B cell (primary cell): ENCODE measurements at regions not wholly inside any gene's neighbourhood (a gene's known extent, or its start where the extent isn't known, plus 50 kb on each side); places are given as distances from the start of the nearest gene placed in this dataset.

Experiments used
- ATAC-seq: fragments of 200-7000 bp; cut with Tn5 transposase; one replicate; pipeline ENCODE4 v1.10.0; 2021; ENCODE audit warnings: low read depth, mild to moderate bottlenecking, moderate number of reproducible peaks, moderate library complexity
- CTCF ChIA-PET: fragments of 350-600 bp; sonication (Branson Sonifier 250); formaldehyde crosslinking; loops from one replicate; lab custom pipeline; 2021; ENCODE audit warnings: antibody characterized with exemption, inconsistent platforms; lab: Charles Lee
- POLR2A ChIA-PET: fragments of 350-600 bp; sonication (Branson Sonifier 250); formaldehyde crosslinking; loops from one replicate; lab custom pipeline; 2021; ENCODE audit warnings: antibody characterized with exemption; lab: Charles Lee
- DNase-seq: peaks from one replicate; pipeline ENCODE4 v3.0.0; 2013
- H2AFZ ChIP-seq: 2 replicates; pipeline ENCODE4 v1.6.1; 2012; ENCODE audit warnings: mild to moderate bottlenecking, low read depth, low read length; ENCODE audit not compliant: insufficient read depth, poor library complexity, severe bottlenecking
- H3K27ac ChIP-seq, 2 donors: 1 replicate in 1 of 2; 2 replicates in 1 of 2; pipeline ENCODE4 v1.5.1; 2012 to 2013; ENCODE audit warnings: low read length in 2 of 2, mild to moderate bottlenecking in 2 of 2, moderate library complexity in 1 of 2
- H3K27me3 ChIP-seq, 4 experiments: fragments of 200-600 bp in 1 of 4; sonication (generic) in 1 of 4; replicated peaks in 1 of 4; 1 replicate in 2 of 4; 2 replicates in 2 of 4; pipeline versions ENCODE4 v1.6.1 to v1.7.0; 2013 to 2016; ENCODE audit warnings: low read length in 3 of 4, mild to moderate bottlenecking in 2 of 4, mixed read lengths in 1 of 4, moderate library complexity in 1 of 4; ENCODE audit not compliant: insufficient read depth in 4 of 4, control insufficient read depth in 3 of 4; ENCODE audit errors: control extremely low read depth in 1 of 4
- H3K36me3 ChIP-seq, 2 experiments: replicated peaks in 1 of 2; 1 replicate in 1 of 2; 2 replicates in 1 of 2; pipeline versions ENCODE4 v1.6.1 to v1.7.1; 2013; ENCODE audit warnings: low read length in 1 of 2; ENCODE audit not compliant: insufficient read depth in 2 of 2, control insufficient read depth in 1 of 2; ENCODE audit errors: control extremely low read depth in 1 of 2, extremely low read depth in 1 of 2
- H3K4me1 ChIP-seq, 2 donors: fragments of 200-600 bp in 1 of 2; sonication (generic) in 1 of 2; 1 replicate in 1 of 2; 2 replicates in 1 of 2; pipeline versions ENCODE4 v1.5.1 to v1.6.1; 2013 to 2017; ENCODE audit warnings: low read length in 2 of 2; ENCODE audit not compliant: control insufficient read depth in 2 of 2, insufficient read depth in 2 of 2
- H3K4me2 ChIP-seq: replicated peaks from 2 replicates; pipeline ENCODE3; 2012; ENCODE audit warnings: mild to moderate bottlenecking, low read depth, low read length; ENCODE audit not compliant: poor library complexity, severe bottlenecking
- H3K4me3 ChIP-seq, 5 experiments: fragments of 200-600 bp in 1 of 5; sonication (generic) in 1 of 5; 1 replicate in 3 of 5; 2 replicates in 2 of 5; pipeline versions ENCODE4 v1.5.1 to v1.7.0; 2011 to 2016; ENCODE audit warnings: low read length in 4 of 5, mild to moderate bottlenecking in 4 of 5, low read depth in 2 of 5, control low read depth in 1 of 5, moderate library complexity in 1 of 5; ENCODE audit not compliant: insufficient read depth in 1 of 5; ENCODE audit errors: control extremely low read depth in 1 of 5, extremely low read depth in 1 of 5
- H3K79me2 ChIP-seq: fragments of 200-600 bp; sonication (generic); one replicate; pipeline ENCODE4 v1.6.0; 2016; ENCODE audit warnings: low read length; ENCODE audit not compliant: control insufficient read depth, insufficient read depth
- H3K9ac ChIP-seq: fragments of 200-600 bp; sonication (generic); 2 replicates; pipeline ENCODE4 v1.6.1; 2017; ENCODE audit warnings: mild to moderate bottlenecking, low read length, moderate library complexity
- H3K9me3 ChIP-seq, 3 donors: one replicate each; pipeline versions ENCODE4 v1.6.1 to v1.7.1; 2013; ENCODE audit warnings: low read length in 2 of 3; ENCODE audit not compliant: control insufficient read depth in 2 of 3, insufficient read depth in 1 of 3; ENCODE audit errors: control extremely low read depth in 1 of 3
- H4K20me1 ChIP-seq: 2 replicates; pipeline ENCODE4 v1.6.0; 2012; ENCODE audit warnings: mild to moderate bottlenecking, low read length; ENCODE audit not compliant: insufficient read depth, control insufficient read depth, poor library complexity, severe bottlenecking
- H3K27ac Mint-ChIP-seq: one replicate; pipeline ENCODE4 v1.8.0; 2021; ENCODE audit warnings: mixed read lengths
- H3K27me3 Mint-ChIP-seq: one replicate; pipeline ENCODE4 v1.8.0; 2021; ENCODE audit warnings: mixed read lengths
- H3K4me1 Mint-ChIP-seq: one replicate; pipeline ENCODE4 v1.8.0; 2021; ENCODE audit warnings: mixed read lengths
- H3K4me3 Mint-ChIP-seq: one replicate; pipeline ENCODE4 v1.8.0; 2021; ENCODE audit warnings: mixed read lengths
- H3K9me3 Mint-ChIP-seq: one replicate; pipeline ENCODE4 v1.8.0; 2022; ENCODE audit warnings: mixed read lengths; ENCODE audit not compliant: insufficient read depth
- CTCF ChIP-seq: fragments of 200-600 bp; IDR thresholded peaks from one replicate; pipeline ENCODE4 v1.8.0; 2022; ENCODE audit warnings: antibody characterized with exemption, mild to moderate bottlenecking
- EZH2 ChIP-seq: IDR thresholded peaks from 2 replicates; pipeline ENCODE4 v1.6.1; 2012; ENCODE audit warnings: borderline replicate concordance, low read depth, mild to moderate bottlenecking, moderate library complexity, low read length; ENCODE audit not compliant: insufficient read depth, poor library complexity, severe bottlenecking
- WGBS: methylation state at CpG from one replicate; pipeline ENCODE4 v1.1.5; 2013; ENCODE audit warnings: missing lambda C conversion rate; ENCODE audit not compliant: insufficient coverage; 5-methylcytosine and 5-hydroxymethylcytosine counted together
- intact Hi-C: fragments of 100-400 bp; cut with micrococcal nuclease; formaldehyde crosslinking; loops from one replicate; pipeline ENCODE4 v1.10.0; 2022

- ATAC-seq (no peak), DNase-seq (no peak)
- Mint-ChIP-seq H3K4me3 (no peak overlapping the region), H3K27ac (no peak overlapping the region), H3K27me3 (no peaks in the 10 kb centered on the region), H3K9me3 (peaks cover 3% of the 10 kb centered on the region), H3K4me1 (no peaks in the 10 kb centered on the region)
- no CpG with 5 or more reads among the region's 2 CpGs for WGBS
- H4K20me1 ChIP-seq, result no peaks in the 10 kb centered on the region
- H3K27ac ChIP-seq, result no peak overlapping the region
- TF ChIP-seq EZH2, result no peak
- TF ChIP-seq CTCF, result no peak
- no peaks in the 10 kb centered on the region for H3K4me1 ChIP-seq
- no peak overlapping the region for H3K9ac ChIP-seq
- intact Hi-C loops, result no loop called here
- no peaks in the 10 kb centered on the region for H3K36me3 ChIP-seq
- ChIA-PET POLR2A (no interaction called here), CTCF (no interaction called here)
- H3K9me3 ChIP-seq, result no peaks in the 10 kb centered on the region
- no peak overlapping the region for H3K4me2 ChIP-seq
- H3K27me3 ChIP-seq, result no peaks in the 10 kb centered on the region
- no peaks in the 10 kb centered on the region for H3K79me2 ChIP-seq
- no peak overlapping the region for H2AFZ ChIP-seq
- no peak overlapping the region for H3K4me3 ChIP-seq
Observed at GRCh38 chr3:87491843-87492242, 215.5 kb upstream of the POU1F1 start.

- Mint-ChIP-seq H3K4me3 (no peak overlapping the region), H3K27me3 (no peaks in the 10 kb centered on the region), H3K9me3 (no peaks in the 10 kb centered on the region), H3K4me1 (no peaks in the 10 kb centered on the region), H3K27ac (no peak overlapping the region)
- Histone ChIP-seq H3K4me3 (no peak overlapping the region), H3K36me3 (no peaks in the 10 kb centered on the region), H3K79me2 (no peaks in the 10 kb centered on the region), H3K9me3 (no peaks in the 10 kb centered on the region), H3K27me3 (no peaks in the 10 kb centered on the region), H3K27ac (no peak overlapping the region), H4K20me1 (no peaks in the 10 kb centered on the region), H3K4me2 (no peak overlapping the region), H3K4me1 (no peaks in the 10 kb centered on the region), H2AFZ (no peak overlapping the region), H3K9ac (no peak overlapping the region)
- ChIA-PET CTCF (no interaction called here), POLR2A (no interaction called here)
- intact Hi-C loops, result no loop called here
- ATAC-seq (no peak), DNase-seq (no peak)
- TF ChIP-seq EZH2 (no peak), CTCF (no peak)
- WGBS, result no CpG with 5 or more reads among the region's 4 CpGs
Observed at GRCh38 chr3:87489892-87490291, 213.5 kb upstream of the POU1F1 start.
